Suppressor macrophage treated with lipopolysaccharide for 4 hours (primary cell): ENCODE measurements at regions not wholly inside any gene's neighbourhood (a gene's known extent, or its start where the extent isn't known, plus 50 kb on each side); places are given as distances from the start of the nearest gene placed in this dataset.

ENCODE experiments used
- DNase-seq: peaks from one replicate; pipeline ENCODE4 v3.0.0-alpha.2; 2020

GRCh38 chr1:163406772-163407171 lies 85.0 kb downstream of the NUF2 start:
- no peak for DNase-seq

GRCh38 chr1:163408262-163408661 lies 86.5 kb downstream of the NUF2 start:
- no peak for DNase-seq

GRCh38 chr1:163410073-163410999 lies 88.6 kb downstream of the NUF2 start:
- DNase-seq = peak; percentile 59

GRCh38 chr1:163412221-163412620 lies 90.5 kb downstream of the NUF2 start:
- DNase-seq = no peak

- DNase-seq = no peak
Measured at GRCh38 chr1:163414778-163415177, 93.0 kb downstream of the NUF2 start.

GRCh38 chr1:163421701-163422100 lies 99.9 kb downstream of the NUF2 start:
- no peak for DNase-seq

GRCh38 chr1:163422738-163423404 lies 101.1 kb downstream of the NUF2 start:
- DNase-seq = no peak

GRCh38 chr1:163426505-163427251 lies 104.9 kb downstream of the NUF2 start:
- DNase-seq = no peak

- DNase-seq = no peak
Measured at GRCh38 chr1:163427279-163427678, 105.5 kb downstream of the NUF2 start.

- no peak for DNase-seq
Measured at GRCh38 chr1:163436140-163436812, 114.5 kb downstream of the NUF2 start.

- no peak for DNase-seq
Measured at GRCh38 chr1:163439471-163439870, 117.7 kb downstream of the NUF2 start.

GRCh38 chr1:163440090-163440489 lies 118.3 kb downstream of the NUF2 start:
- no peak for DNase-seq

GRCh38 chr1:163442231-163442879 lies 120.6 kb downstream of the NUF2 start:
- no peak for DNase-seq

GRCh38 chr1:163442895-163443294 lies 121.1 kb downstream of the NUF2 start:
- DNase-seq = no peak

- DNase-seq = no peak
Measured at GRCh38 chr1:163443863-163444262, 122.1 kb downstream of the NUF2 start.

- no peak for DNase-seq
Measured at GRCh38 chr1:163444665-163445064, 122.9 kb downstream of the NUF2 start.

- no peak for DNase-seq
Measured at GRCh38 chr1:163450986-163451385, 129.2 kb downstream of the NUF2 start.

- DNase-seq = no peak
Measured at GRCh38 chr1:163459539-163459938, 137.8 kb downstream of the NUF2 start.

- DNase-seq = no peak
Measured at GRCh38 chr1:163467289-163467688, 145.5 kb downstream of the NUF2 start.

GRCh38 chr1:163471779-163472650 lies 150.3 kb downstream of the NUF2 start:
- no peak for DNase-seq

GRCh38 chr1:163472651-163473248 lies 151.0 kb downstream of the NUF2 start:
- DNase-seq = no peak
